Mesodermal cell (in vitro differentiated cells): ENCODE measurements at regions not wholly inside any gene's neighbourhood (a gene's known extent, or its start where the extent isn't known, plus 50 kb on each side); places are given as distances from the start of the nearest gene placed in this dataset.

ENCODE experiments used
- H3K27ac ChIP-seq: 2 replicates; pipeline ENCODE4 v1.7.0; 2013; ENCODE audit warnings: mild to moderate bottlenecking, low read depth, low read length, moderate library complexity; ENCODE audit not compliant: severe bottlenecking
- H3K36me3 ChIP-seq: 2 replicates; pipeline ENCODE4 v1.7.1; 2013; ENCODE audit warnings: mild to moderate bottlenecking, low read length, moderate library complexity; ENCODE audit not compliant: control insufficient read depth, insufficient read depth
- H3K4me1 ChIP-seq: one replicate; pipeline ENCODE4 v1.7.1; 2013; ENCODE audit warnings: mild to moderate bottlenecking, low read length; ENCODE audit not compliant: insufficient read depth, control insufficient read depth, poor library complexity, severe bottlenecking
- H3K4me3 ChIP-seq: 2 replicates; pipeline ENCODE4 v1.7.0; 2013; ENCODE audit warnings: low read length, control low read depth, mild to moderate bottlenecking; ENCODE audit not compliant: insufficient read depth, poor library complexity, severe bottlenecking; ENCODE audit errors: extremely low read depth
- H3K9me3 ChIP-seq: 2 replicates; pipeline ENCODE4 v1.7.1; 2013; ENCODE audit warnings: mild to moderate bottlenecking, low read length, moderate library complexity; ENCODE audit not compliant: control insufficient read depth
- WGBS, 2 experiments: methylation state at CpG; one replicate each; pipeline ENCODE4 v1.1.5; 2013; ENCODE audit warnings: missing lambda C conversion rate in 2 of 2; ENCODE audit not compliant: insufficient coverage in 2 of 2; 5-methylcytosine and 5-hydroxymethylcytosine counted together

- Histone ChIP-seq H3K36me3 (no peaks in the 10 kb centered on the region), H3K9me3 (no peaks in the 10 kb centered on the region), H3K4me3 (no peak overlapping the region), H3K27ac (no peak overlapping the region), H3K4me1 (no peaks in the 10 kb centered on the region)
- WGBS, 2 experiments, result 100% methylated on average over 1 of the region's 2 CpGs; no CpG with 5 or more reads in 1 of the 2 experiments
Measured at GRCh38 chr5:97427235-97427634, 244.2 kb upstream of the RIOK2 start.

GRCh38 chr5:97434021-97434420 is 251.0 kb upstream of the RIOK2 start:
- WGBS, 2 experiments, result no CpG with 5 or more reads among the region's 4 CpGs
- H3K4me1 ChIP-seq, result no peaks in the 10 kb centered on the region
- no peaks in the 10 kb centered on the region for H3K36me3 ChIP-seq
- H3K4me3 ChIP-seq, result no peak overlapping the region
- H3K27ac ChIP-seq, result no peak overlapping the region
- H3K9me3 ChIP-seq, result no peaks in the 10 kb centered on the region

GRCh38 chr5:97436405-97436804 is 253.4 kb upstream of the RIOK2 start:
- no peak overlapping the region for H3K27ac ChIP-seq
- H3K36me3 ChIP-seq, result no peaks in the 10 kb centered on the region
- no peak overlapping the region for H3K4me3 ChIP-seq
- H3K4me1 ChIP-seq, result no peaks in the 10 kb centered on the region
- no peaks in the 10 kb centered on the region for H3K9me3 ChIP-seq

- WGBS, 2 experiments, result 73 to 91% methylated on average over 1 to 5 of the region's 5 CpGs
- H3K27ac ChIP-seq, result no peak overlapping the region
Measured at GRCh38 chr5:97443740-97444139, 260.7 kb upstream of the RIOK2 start.

GRCh38 chr5:97449172-97449571 is 266.1 kb upstream of the RIOK2 start:
- 66 to 76% methylated on average over 3 of the region's 3 CpGs for WGBS, 2 experiments
- no peak overlapping the region for H3K27ac ChIP-seq
- no peaks in the 10 kb centered on the region for H3K36me3 ChIP-seq
- no peak overlapping the region for H3K4me3 ChIP-seq
- peaks cover 4% of the 10 kb centered on the region for H3K9me3 ChIP-seq
- no peaks in the 10 kb centered on the region for H3K4me1 ChIP-seq

More at GRCh38 chr5:97443740-97444139, 260.7 kb upstream of the RIOK2 start:
- H3K4me1 ChIP-seq, result no peaks in the 10 kb centered on the region
- H3K36me3 ChIP-seq, result no peaks in the 10 kb centered on the region
- no peak overlapping the region for H3K4me3 ChIP-seq
- H3K9me3 ChIP-seq, result peaks cover 4% of the 10 kb centered on the region

- H3K27ac ChIP-seq, result no peak overlapping the region
- H3K36me3 ChIP-seq, result no peaks in the 10 kb centered on the region
- H3K9me3 ChIP-seq, result no peaks in the 10 kb centered on the region
- no peaks in the 10 kb centered on the region for H3K4me1 ChIP-seq
- no peak overlapping the region for H3K4me3 ChIP-seq
Measured at GRCh38 chr5:97452646-97453045, 269.6 kb upstream of the RIOK2 start.

- no peak overlapping the region for H3K4me3 ChIP-seq
- H3K27ac ChIP-seq, result no peak overlapping the region
- H3K9me3 ChIP-seq, result no peaks in the 10 kb centered on the region
- no peaks in the 10 kb centered on the region for H3K4me1 ChIP-seq
- H3K36me3 ChIP-seq, result no peaks in the 10 kb centered on the region
- WGBS, 2 experiments, result no CpG with 5 or more reads among the region's 2 CpGs
Measured at GRCh38 chr5:97453263-97453662, 270.2 kb upstream of the RIOK2 start.

- Histone ChIP-seq H3K4me3 (no peak overlapping the region), H3K4me1 (no peaks in the 10 kb centered on the region), H3K9me3 (no peaks in the 10 kb centered on the region), H3K27ac (no peak overlapping the region), H3K36me3 (no peaks in the 10 kb centered on the region)
Measured at GRCh38 chr5:97454015-97454414, 271.0 kb upstream of the RIOK2 start.

- Histone ChIP-seq H3K9me3 (no peaks in the 10 kb centered on the region), H3K4me1 (no peaks in the 10 kb centered on the region), H3K36me3 (no peaks in the 10 kb centered on the region), H3K27ac (no peak overlapping the region), H3K4me3 (no peak overlapping the region)
- 57 to 88% methylated on average over 1 of the region's 1 CpG for WGBS, 2 experiments
Measured at GRCh38 chr5:97455996-97456395, 272.9 kb upstream of the RIOK2 start.

GRCh38 chr5:97458851-97459250 is 275.8 kb upstream of the RIOK2 start:
- 66 to 100% methylated on average over 2 to 3 of the region's 5 CpGs for WGBS, 2 experiments
- Histone ChIP-seq H3K4me3 (no peak overlapping the region), H3K36me3 (no peaks in the 10 kb centered on the region), H3K9me3 (no peaks in the 10 kb centered on the region), H3K4me1 (no peaks in the 10 kb centered on the region), H3K27ac (no peak overlapping the region)

- H3K4me1 ChIP-seq, result no peaks in the 10 kb centered on the region
- no peaks in the 10 kb centered on the region for H3K36me3 ChIP-seq
- H3K27ac ChIP-seq, result no peak overlapping the region
- WGBS, 2 experiments, result 83 to 97% methylated on average over 3 to 10 of the region's 10 CpGs
- peaks cover 11% of the 10 kb centered on the region for H3K9me3 ChIP-seq
- no peak overlapping the region for H3K4me3 ChIP-seq
Measured at GRCh38 chr5:97471951-97472350, 288.9 kb upstream of the RIOK2 start.

- no peaks in the 10 kb centered on the region for H3K9me3 ChIP-seq
- H3K36me3 ChIP-seq, result no peaks in the 10 kb centered on the region
- H3K4me1 ChIP-seq, result no peaks in the 10 kb centered on the region
- no peak overlapping the region for H3K4me3 ChIP-seq
- no peak overlapping the region for H3K27ac ChIP-seq
- 100% methylated on average over 1 of the region's 3 CpGs; no CpG with 5 or more reads in 1 of the 2 experiments for WGBS, 2 experiments
Measured at GRCh38 chr5:97475847-97476246, 292.8 kb upstream of the RIOK2 start.
